Right lung (tissue), 2 donors: ENCODE measurements at regions not wholly inside any gene's neighbourhood (a gene's known extent, or its start where the extent isn't known, plus 50 kb on each side); places are given as distances from the start of the nearest gene placed in this dataset.
"Not testable (repeated sequence)": the region's sequence is repeated elsewhere in the genome, so short reads cannot be mapped to it uniquely, and the experiment has no call there.

Experiments used
- DNase-seq, 2 donors: peaks; one replicate each; pipeline ENCODE4 v3.0.0-alpha.2; 2013

- DNase-seq = no peak
Observed at GRCh38 chr17:69669441-69670178, 255.1 kb downstream of the MAP2K6 start.

- DNase-seq = no peak
Observed at GRCh38 chr17:69672924-69673323, 258.4 kb downstream of the MAP2K6 start.

GRCh38 chr17:69677130-69677529, 262.6 kb downstream of the MAP2K6 start:
- DNase-seq = no peak

GRCh38 chr17:69678206-69678605, 263.7 kb downstream of the MAP2K6 start:
- DNase-seq = no peak

- DNase-seq = no peak
Observed at GRCh38 chr17:69679829-69680228, 265.3 kb downstream of the MAP2K6 start.

- no peak for DNase-seq
Observed at GRCh38 chr17:69684251-69684650, 269.8 kb downstream of the MAP2K6 start.

- not testable (repeated sequence) for DNase-seq
Observed at GRCh38 chr17:69685150-69685549, 270.7 kb downstream of the MAP2K6 start.

- DNase-seq = no peak
Observed at GRCh38 chr17:69690531-69690930, 276.0 kb downstream of the MAP2K6 start.

GRCh38 chr17:69692171-69692570, 277.7 kb downstream of the MAP2K6 start:
- no peak for DNase-seq

GRCh38 chr17:69695646-69696045, 281.1 kb downstream of the MAP2K6 start:
- DNase-seq = no peak

- DNase-seq = peak; percentile 48 to 56
Observed at GRCh38 chr17:69696650-69697049, 282.2 kb downstream of the MAP2K6 start.

GRCh38 chr17:69698352-69698751, 283.9 kb downstream of the MAP2K6 start:
- DNase-seq = not testable (repeated sequence)

- no peak for DNase-seq
Observed at GRCh38 chr17:69702078-69702477, 287.6 kb downstream of the MAP2K6 start.

- DNase-seq = no peak
Observed at GRCh38 chr17:69703751-69704150, 289.3 kb downstream of the MAP2K6 start.

- DNase-seq = no peak
Observed at GRCh38 chr17:69704935-69705334, 290.4 kb downstream of the MAP2K6 start.

- no peak for DNase-seq
Observed at GRCh38 chr17:69706127-69706526, 291.6 kb downstream of the MAP2K6 start.

GRCh38 chr17:69709441-69709840, 294.9 kb downstream of the MAP2K6 start:
- DNase-seq = no peak

- no peak for DNase-seq
Observed at GRCh38 chr17:69710926-69711325, 296.4 kb downstream of the MAP2K6 start.

GRCh38 chr17:69711541-69711940, 297.0 kb downstream of the MAP2K6 start:
- DNase-seq = peak in 1 of 2 donors; percentile 51

GRCh38 chr17:69712801-69713311, 298.4 kb downstream of the MAP2K6 start:
- no peak for DNase-seq

- DNase-seq = no peak
Observed at GRCh38 chr17:69713815-69714214, 299.3 kb downstream of the MAP2K6 start.

GRCh38 chr17:69714669-69715068, 300.2 kb downstream of the MAP2K6 start:
- no peak for DNase-seq

- no peak for DNase-seq
Observed at GRCh38 chr17:69715656-69716055, 301.2 kb downstream of the MAP2K6 start.

- DNase-seq = no peak
Observed at GRCh38 chr17:69716556-69716955, 302.1 kb downstream of the MAP2K6 start.
